ENCODE measurements at regions not wholly inside any gene's neighbourhood (a gene's known extent, or its start where the extent isn't known, plus 50 kb on each side); places are given as distances from the start of the nearest gene placed in this dataset.

DNA sequence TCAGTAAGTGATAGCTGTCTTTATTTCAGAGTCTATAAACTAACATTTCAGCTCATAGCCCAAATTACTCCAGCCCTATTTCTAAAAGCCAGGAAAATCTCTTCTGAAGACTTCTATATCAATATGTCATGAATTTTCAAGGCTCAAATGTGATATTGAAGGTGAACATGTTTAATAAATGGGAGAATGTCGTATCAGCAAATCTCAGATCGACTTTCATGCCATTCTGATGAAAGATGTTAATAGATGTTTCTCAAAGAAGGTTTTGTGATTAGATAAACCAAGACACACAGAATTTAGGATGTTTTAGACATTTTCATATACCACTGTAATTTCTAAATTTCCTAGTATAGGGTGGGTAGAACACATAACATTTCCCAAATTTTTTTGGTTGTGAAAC lies 380.6 kb downstream of the ARL4A start:
- ATAC-seq (no peak), DNase-seq (no peak)
- Histone ChIP-seq H3K9me3 (no peaks in the 10 kb centered on the region), H3K27me3 (no peaks in the 10 kb centered on the region), H3K27ac (no peak overlapping the region), H3K36me3 (no peaks in the 10 kb centered on the region), H3K4me3 (no peak overlapping the region), H3K4me1 (peaks cover 0 to 2% (median 0%) of the 10 kb centered on the region in 12 donors)
- TF ChIP-seq POLR2A (IDR thresholded peaks at IDR 0.05), result no peak
- no peak for TF ChIP-seq CTCF (IDR thresholded peaks at IDR 0.05)
- 91 to 94% (median 93%) methylated on average over 2 of the region's 2 CpGs for WGBS, 4 donors
- intact Hi-C loops (cut with DNase I), result no loop called here

DNA sequence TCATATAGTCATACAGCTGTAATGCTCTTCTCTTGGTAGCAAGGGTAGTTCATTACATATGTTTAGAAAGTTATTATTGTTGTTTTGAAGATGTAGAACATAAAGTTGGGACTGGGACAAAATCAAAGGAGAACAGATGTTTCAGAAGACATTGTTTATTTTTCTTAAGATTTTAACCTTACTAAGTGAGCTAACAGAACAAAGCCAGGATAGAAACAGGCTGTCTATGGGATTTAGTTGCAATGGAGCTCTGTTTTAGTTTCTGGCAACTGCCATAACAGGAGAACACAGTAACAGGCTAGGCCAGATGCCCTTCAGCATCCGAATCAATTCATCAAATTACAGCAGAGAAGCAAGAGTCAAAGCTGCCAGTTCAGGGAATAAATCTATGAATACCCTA lies 382.4 kb downstream of the ARL4A start:
- 86 to 94% (median 92%) methylated on average over 1 of the region's 1 CpG for WGBS, 4 donors
- Histone ChIP-seq H3K4me1 (peaks cover 0 to 2% (median 0%) of the 10 kb centered on the region in 12 donors), H3K27me3 (no peaks in the 10 kb centered on the region), H3K36me3 (no peaks in the 10 kb centered on the region), H3K9me3 (no peaks in the 10 kb centered on the region), H3K4me3 (no peak overlapping the region), H3K27ac (no peak overlapping the region)
- no peak for TF ChIP-seq POLR2A (IDR thresholded peaks at IDR 0.05)
- no peak for ATAC-seq
- intact Hi-C loops (cut with DNase I), result loop anchor here in 2 of 10 donors (10.0 kb wide), 2 partner anchors 385 to 1005 kb away; partner anchors contain the start of gene ARL4A (in 1 of the 2)
- DNase-seq, result no peak

- no peak overlapping the region for H3K4me3 ChIP-seq
- 58 to 71% (median 62%) methylated on average over 3 of the region's 3 CpGs for WGBS, 4 donors
- H3K9me3 ChIP-seq, result no peaks in the 10 kb centered on the region
- peaks cover 0 to 2% (median 0%) of the 10 kb centered on the region in 12 donors for H3K4me1 ChIP-seq
- no peaks in the 10 kb centered on the region for H3K36me3 ChIP-seq
- ATAC-seq (no peak), DNase-seq (no peak)
- H3K27ac ChIP-seq, result peak overlapping the region in 1 of 12 donors; percentile 33
- no peaks in the 10 kb centered on the region for H3K27me3 ChIP-seq
- intact Hi-C loops (cut with DNase I), result loop anchor here in 2 of 10 donors (10.0 kb wide), 2 partner anchors 387 to 1003 kb away; partner anchors contain the start of gene ARL4A (in 1 of the 2)
- TF ChIP-seq CTCF (IDR thresholded peaks at IDR 0.05) (no peak), POLR2A (IDR thresholded peaks at IDR 0.05) (no peak)
Measured at GRCh38 chr7:13072014-13072413, 384.6 kb downstream of the ARL4A start.

DNA sequence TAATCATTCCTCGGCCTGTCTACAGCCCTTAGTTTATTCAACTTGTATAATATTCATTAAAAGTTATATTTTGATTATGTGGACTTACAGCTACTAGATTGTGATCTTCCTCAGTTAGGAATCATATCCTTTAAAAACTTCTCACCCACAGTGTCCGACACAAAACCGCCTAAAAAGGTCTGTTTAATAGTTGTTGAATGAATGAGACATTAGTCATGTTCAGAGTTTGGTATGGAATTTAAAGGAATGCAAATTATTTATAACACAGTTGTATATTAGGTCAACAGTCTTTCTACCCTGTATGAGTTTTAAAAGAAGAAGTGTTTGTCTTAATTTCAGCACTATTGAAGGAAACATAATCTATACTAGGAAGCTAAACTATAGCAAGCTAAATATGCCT lies 390.0 kb downstream of the ARL4A start:
- ATAC-seq (no peak), DNase-seq (no peak)
- WGBS, 4 donors, result 80 to 90% (median 82%) methylated on average over 3 of the region's 3 CpGs
- Histone ChIP-seq H3K9me3 (no peaks in the 10 kb centered on the region), H3K36me3 (no peaks in the 10 kb centered on the region), H3K4me1 (no peaks in the 10 kb centered on the region), H3K27ac (no peak overlapping the region), H3K4me3 (no peak overlapping the region), H3K27me3 (no peaks in the 10 kb centered on the region)
- intact Hi-C loops (cut with DNase I), result loop anchor here in 2 of 10 donors (10.0 kb wide), 2 partner anchors 393 to 997 kb away; partner anchors contain the start of gene ARL4A (in 1 of the 2)
- TF ChIP-seq CTCF (IDR thresholded peaks at IDR 0.05) (no peak), POLR2A (IDR thresholded peaks at IDR 0.05) (no peak)

DNA sequence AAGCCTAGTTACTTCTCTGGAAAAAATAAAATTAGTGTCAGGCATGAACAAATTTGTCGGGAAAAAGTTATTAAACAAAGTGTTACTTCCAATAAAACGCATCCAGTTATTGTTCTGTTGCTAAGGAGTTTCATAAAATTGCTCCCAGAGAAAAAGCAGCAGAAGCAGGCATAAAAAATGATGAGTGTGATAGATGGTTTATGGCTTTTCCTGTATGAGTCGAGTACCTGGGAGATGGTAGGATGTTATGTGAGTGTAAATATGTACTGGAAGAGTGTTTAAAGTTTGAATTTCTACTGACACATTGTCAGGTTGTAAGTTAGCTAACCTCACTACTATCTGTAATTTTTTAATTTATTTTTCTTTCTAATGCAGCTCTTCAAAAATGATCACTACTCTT lies 390.7 kb downstream of the ARL4A start:
- Histone ChIP-seq H3K9me3 (no peaks in the 10 kb centered on the region), H3K4me1 (no peaks in the 10 kb centered on the region), H3K27ac (no peak overlapping the region), H3K4me3 (no peak overlapping the region), H3K36me3 (no peaks in the 10 kb centered on the region), H3K27me3 (no peaks in the 10 kb centered on the region)
- 60 to 64% (median 60%) methylated on average over 3 of the region's 3 CpGs for WGBS, 4 donors
- no peak for TF ChIP-seq CTCF (IDR thresholded peaks at IDR 0.05)
- no peak for TF ChIP-seq POLR2A (IDR thresholded peaks at IDR 0.05)
- ATAC-seq (no peak), DNase-seq (no peak)
- intact Hi-C loops (cut with DNase I), result loop anchor here in 2 of 10 donors (10.0 kb wide), 2 partner anchors 393 to 997 kb away; partner anchors contain the start of gene ARL4A (in 1 of the 2)

Measured in heart left ventricle (tissue), 16 donors.